Spinal cord (tissue), 9 donors: ENCODE measurements at regions not wholly inside any gene's neighbourhood (a gene's known extent, or its start where the extent isn't known, plus 50 kb on each side); places are given as distances from the start of the nearest gene placed in this dataset.

Experiments used
- DNase-seq, 6 donors: peaks; one replicate each; pipeline versions ENCODE4 v3.0.0 to v3.0.0-alpha.2; 2013 to 2015; ENCODE audit warnings: low spot score in 6 of 6, low read depth in 4 of 6
- H3K27ac ChIP-seq: one replicate; pipeline ENCODE4 v1.5.1; 2013; ENCODE audit warnings: low read depth, low read length, control low read depth
- H3K27me3 ChIP-seq: one replicate; pipeline ENCODE4 v1.6.1; 2013; ENCODE audit warnings: low read length; ENCODE audit not compliant: control insufficient read depth, insufficient read depth
- H3K36me3 ChIP-seq: one replicate; pipeline ENCODE4 v1.6.1; 2013; ENCODE audit warnings: low read length; ENCODE audit not compliant: control insufficient read depth, insufficient read depth
- H3K4me1 ChIP-seq: one replicate; pipeline ENCODE4 v1.6.1; 2013; ENCODE audit warnings: low read length; ENCODE audit not compliant: control insufficient read depth, insufficient read depth
- H3K4me3 ChIP-seq: one replicate; pipeline ENCODE4 v1.5.1; 2013; ENCODE audit warnings: low read depth, low read length, control low read depth
- H3K9me3 ChIP-seq: one replicate; pipeline ENCODE4 v1.6.1; 2013; ENCODE audit warnings: low read length; ENCODE audit not compliant: control insufficient read depth, insufficient read depth
- WGBS: methylation state at CpG from one replicate; pipeline ENCODE4 v1.1.5; 2013; ENCODE audit warnings: missing lambda C conversion rate; ENCODE audit not compliant: insufficient coverage; 5-methylcytosine and 5-hydroxymethylcytosine counted together
- donor health status: healthy.

GRCh38 chrX:109925656-109926055 is 77.3 kb upstream of the TMEM164 start:
- Histone ChIP-seq H3K27ac (no peak overlapping the region), H3K36me3 (no peaks in the 10 kb centered on the region), H3K4me1 (no peaks in the 10 kb centered on the region), H3K9me3 (no peaks in the 10 kb centered on the region), H3K27me3 (peaks cover 18% of the 10 kb centered on the region), H3K4me3 (no peak overlapping the region)
- no peak for DNase-seq

- H3K9me3 ChIP-seq, result no peaks in the 10 kb centered on the region
- peaks cover 18% of the 10 kb centered on the region for H3K27me3 ChIP-seq
- 88% methylated on average over 5 of the region's 5 CpGs for WGBS
- no peak for DNase-seq
- no peaks in the 10 kb centered on the region for H3K36me3 ChIP-seq
- no peak overlapping the region for H3K27ac ChIP-seq
- no peak overlapping the region for H3K4me3 ChIP-seq
- no peaks in the 10 kb centered on the region for H3K4me1 ChIP-seq
Measured at GRCh38 chrX:109926118-109926517, 76.8 kb upstream of the TMEM164 start.

GRCh38 chrX:109926743-109927662 is 75.9 kb upstream of the TMEM164 start:
- 60% methylated on average over 1 of the region's 5 CpGs for WGBS
- Histone ChIP-seq H3K27ac (no peak overlapping the region), H3K4me1 (no peaks in the 10 kb centered on the region), H3K9me3 (no peaks in the 10 kb centered on the region), H3K36me3 (no peaks in the 10 kb centered on the region), H3K4me3 (no peak overlapping the region), H3K27me3 (peaks cover 18% of the 10 kb centered on the region)
- no peak for DNase-seq

GRCh38 chrX:109927663-109928273 is 75.1 kb upstream of the TMEM164 start:
- WGBS, result 78% methylated on average over 4 of the region's 4 CpGs

GRCh38 chrX:109928596-109929335 is 74.1 kb upstream of the TMEM164 start:
- no peaks in the 10 kb centered on the region for H3K4me1 ChIP-seq
- no peaks in the 10 kb centered on the region for H3K36me3 ChIP-seq
- no peak overlapping the region for H3K27ac ChIP-seq
- WGBS, result 79% methylated on average over 2 of the region's 6 CpGs
- no peak for DNase-seq
- no peak overlapping the region for H3K4me3 ChIP-seq
- no peaks in the 10 kb centered on the region for H3K9me3 ChIP-seq
- H3K27me3 ChIP-seq, result peaks cover 18% of the 10 kb centered on the region

More at GRCh38 chrX:109927663-109928273, 75.1 kb upstream of the TMEM164 start:
- H3K27me3 ChIP-seq, result peaks cover 18% of the 10 kb centered on the region
- no peak for DNase-seq
- no peaks in the 10 kb centered on the region for H3K9me3 ChIP-seq
- H3K27ac ChIP-seq, result no peak overlapping the region
- no peaks in the 10 kb centered on the region for H3K4me1 ChIP-seq
- H3K4me3 ChIP-seq, result no peak overlapping the region
- H3K36me3 ChIP-seq, result no peaks in the 10 kb centered on the region

GRCh38 chrX:109931677-109932076 is 71.2 kb upstream of the TMEM164 start:
- no peaks in the 10 kb centered on the region for H3K4me1 ChIP-seq
- no peak overlapping the region for H3K4me3 ChIP-seq
- no peak for DNase-seq
- no peaks in the 10 kb centered on the region for H3K36me3 ChIP-seq
- no peaks in the 10 kb centered on the region for H3K9me3 ChIP-seq
- H3K27me3 ChIP-seq, result peaks cover 22% of the 10 kb centered on the region
- H3K27ac ChIP-seq, result no peak overlapping the region

GRCh38 chrX:109934434-109934833 is 68.5 kb upstream of the TMEM164 start:
- no peak overlapping the region for H3K27ac ChIP-seq
- no peak overlapping the region for H3K4me3 ChIP-seq
- no peak for DNase-seq
- no peaks in the 10 kb centered on the region for H3K9me3 ChIP-seq
- no peaks in the 10 kb centered on the region for H3K4me1 ChIP-seq
- 67% methylated on average over 1 of the region's 1 CpG for WGBS
- H3K36me3 ChIP-seq, result no peaks in the 10 kb centered on the region
- peaks cover 10% of the 10 kb centered on the region for H3K27me3 ChIP-seq

GRCh38 chrX:109934935-109935334 is 68.0 kb upstream of the TMEM164 start:
- Histone ChIP-seq H3K4me1 (no peaks in the 10 kb centered on the region), H3K4me3 (no peak overlapping the region), H3K27me3 (peaks cover 12% of the 10 kb centered on the region), H3K36me3 (no peaks in the 10 kb centered on the region), H3K9me3 (no peaks in the 10 kb centered on the region), H3K27ac (no peak overlapping the region)
- WGBS, result 39% methylated on average over 2 of the region's 5 CpGs
- no peak for DNase-seq

GRCh38 chrX:109936114-109936513 is 66.8 kb upstream of the TMEM164 start:
- no CpG with 5 or more reads among the region's 3 CpGs for WGBS
- H3K27ac ChIP-seq, result no peak overlapping the region
- no peak for DNase-seq
- H3K9me3 ChIP-seq, result no peaks in the 10 kb centered on the region
- H3K4me1 ChIP-seq, result no peaks in the 10 kb centered on the region
- no peak overlapping the region for H3K4me3 ChIP-seq
- peaks cover 12% of the 10 kb centered on the region for H3K27me3 ChIP-seq
- no peaks in the 10 kb centered on the region for H3K36me3 ChIP-seq
